ENCODE measurements at regions not wholly inside any gene's neighbourhood (a gene's known extent, or its start where the extent isn't known, plus 50 kb on each side); places are given as distances from the start of the nearest gene placed in this dataset.
A peak's percentile ranks its signal among the peaks of the same experiment; 100 is the strongest.

GRCh38 chr1:56081173-56081572 lies 498.2 kb downstream of the PLPP3 start:
- TF ChIP-seq CTCF (IDR thresholded peaks at IDR 0.05): no peak
- TF ChIP-seq POLR2A (IDR thresholded peaks at IDR 0.05): no peak
- TF ChIP-seq EP300 (IDR thresholded peaks at IDR 0.05): peak in 1 of 2 donors; percentile 19

Data from tibial nerve (tissue), 4 donors.